NCI-H748 (cell line): ENCODE measurements at regions not wholly inside any gene's neighbourhood (a gene's known extent, or its start where the extent isn't known, plus 50 kb on each side); places are given as distances from the start of the nearest gene placed in this dataset.
A peak's percentile ranks its signal among the peaks of the same experiment; 100 is the strongest.
"Not testable (repeated sequence)": the region's sequence is repeated elsewhere in the genome, so short reads cannot be mapped to it uniquely, and the experiment has no call there.

Experiments
- DNase-seq: peaks from one replicate; lab custom pipeline; 2025; ENCODE audit not compliant: unreplicated experiment; lab: John Stamatoyannopoulos, UW

DNA sequence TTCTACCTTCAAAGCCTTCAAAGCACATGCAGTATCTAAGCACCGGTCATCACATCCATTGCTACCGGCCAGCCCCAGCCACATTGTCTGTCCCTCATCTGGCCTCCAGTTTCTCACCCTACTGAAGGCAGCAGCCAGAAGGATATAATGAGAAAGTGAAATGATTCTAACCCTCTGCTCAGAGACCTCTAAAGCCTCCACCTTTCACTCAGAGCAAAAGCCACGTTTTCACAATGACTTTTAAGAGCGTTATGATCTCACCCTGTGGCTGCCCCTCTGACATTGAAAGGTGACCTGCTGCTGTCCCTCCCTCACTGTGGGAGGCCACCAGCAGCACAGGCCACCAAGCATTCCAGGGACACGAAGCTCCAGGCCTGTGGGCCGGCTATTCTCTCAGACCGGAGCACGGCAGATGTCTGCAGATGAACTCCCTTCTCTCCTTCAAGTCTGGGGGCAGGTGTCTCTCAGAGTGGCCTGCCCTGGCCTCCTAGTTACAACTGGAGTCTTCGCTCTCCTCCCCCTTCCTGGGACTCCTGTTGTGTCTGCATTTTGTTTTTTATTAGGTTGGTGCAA, 94.9 kb upstream of the EEPD1 start:
- no peak for DNase-seq

DNA sequence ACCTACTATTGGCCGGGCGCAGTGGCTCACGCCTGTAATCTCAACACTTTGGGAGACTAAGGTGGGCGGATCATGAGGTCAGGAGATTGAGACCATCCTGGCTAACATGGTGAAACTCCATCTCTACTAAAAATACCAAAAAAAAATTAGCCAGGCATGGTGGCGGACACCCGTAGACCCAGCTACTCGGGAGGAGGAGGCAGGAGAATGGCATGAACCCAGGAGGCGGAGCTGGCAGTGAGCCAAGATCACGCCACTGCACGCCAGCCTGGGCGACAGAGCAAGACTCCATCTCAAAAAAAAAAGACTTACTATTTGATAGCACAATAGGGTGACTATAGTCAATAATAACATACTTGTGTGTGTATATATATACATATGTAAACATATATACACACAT, 92.7 kb upstream of the EEPD1 start:
- not testable (repeated sequence) for DNase-seq

DNA sequence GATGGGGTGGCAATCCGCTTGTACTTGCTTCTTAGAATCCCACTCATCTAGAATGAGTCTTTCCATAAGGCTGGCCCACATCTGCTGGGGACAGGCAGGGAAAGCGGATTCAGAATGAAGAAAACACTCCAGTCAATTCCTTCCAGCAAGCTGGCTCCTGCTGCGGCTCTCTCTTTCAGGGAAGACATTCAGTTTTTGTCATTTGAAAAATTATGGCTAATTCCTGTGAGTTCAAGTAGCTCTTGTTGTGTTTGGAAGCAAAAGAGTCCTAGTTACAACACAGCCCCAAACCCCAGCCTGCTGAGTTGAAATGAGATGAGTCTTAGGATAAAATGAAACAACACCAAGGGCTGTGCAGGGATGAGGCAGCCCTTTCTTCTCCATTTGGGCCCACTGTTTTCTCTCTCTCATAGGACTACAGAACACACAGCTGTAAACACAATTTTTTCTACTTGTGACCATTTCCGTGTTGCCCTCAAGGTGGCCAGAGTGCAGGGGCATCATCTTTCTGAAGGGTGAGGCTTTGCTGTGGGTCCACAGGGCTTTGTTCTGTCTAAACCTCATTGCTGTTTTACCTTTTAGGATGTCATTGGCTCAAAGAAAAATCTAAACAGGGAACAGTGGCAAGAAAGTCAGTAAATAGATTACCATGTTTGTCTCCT, 90.8 kb upstream of the EEPD1 start:
- DNase-seq, result no peak

DNA sequence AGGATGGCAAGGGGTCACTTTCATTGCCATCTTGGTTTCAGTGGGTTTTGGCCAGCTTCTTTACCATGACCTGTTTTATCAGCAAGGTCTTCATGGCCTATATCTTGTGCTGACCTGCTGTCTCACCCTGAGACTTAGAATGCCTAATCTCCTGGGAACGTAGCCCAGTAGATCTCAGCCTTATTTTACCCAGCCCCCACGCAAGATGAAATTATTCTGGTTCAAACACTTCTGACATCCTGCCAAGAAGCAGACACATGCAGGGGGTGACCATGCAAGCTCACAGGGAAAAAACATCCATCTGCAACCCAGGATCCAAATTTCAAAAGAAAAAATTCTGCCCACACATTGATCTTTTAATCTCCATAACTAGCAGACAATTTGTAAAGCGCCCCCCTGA, 88.4 kb upstream of the EEPD1 start:
- no peak for DNase-seq

DNA sequence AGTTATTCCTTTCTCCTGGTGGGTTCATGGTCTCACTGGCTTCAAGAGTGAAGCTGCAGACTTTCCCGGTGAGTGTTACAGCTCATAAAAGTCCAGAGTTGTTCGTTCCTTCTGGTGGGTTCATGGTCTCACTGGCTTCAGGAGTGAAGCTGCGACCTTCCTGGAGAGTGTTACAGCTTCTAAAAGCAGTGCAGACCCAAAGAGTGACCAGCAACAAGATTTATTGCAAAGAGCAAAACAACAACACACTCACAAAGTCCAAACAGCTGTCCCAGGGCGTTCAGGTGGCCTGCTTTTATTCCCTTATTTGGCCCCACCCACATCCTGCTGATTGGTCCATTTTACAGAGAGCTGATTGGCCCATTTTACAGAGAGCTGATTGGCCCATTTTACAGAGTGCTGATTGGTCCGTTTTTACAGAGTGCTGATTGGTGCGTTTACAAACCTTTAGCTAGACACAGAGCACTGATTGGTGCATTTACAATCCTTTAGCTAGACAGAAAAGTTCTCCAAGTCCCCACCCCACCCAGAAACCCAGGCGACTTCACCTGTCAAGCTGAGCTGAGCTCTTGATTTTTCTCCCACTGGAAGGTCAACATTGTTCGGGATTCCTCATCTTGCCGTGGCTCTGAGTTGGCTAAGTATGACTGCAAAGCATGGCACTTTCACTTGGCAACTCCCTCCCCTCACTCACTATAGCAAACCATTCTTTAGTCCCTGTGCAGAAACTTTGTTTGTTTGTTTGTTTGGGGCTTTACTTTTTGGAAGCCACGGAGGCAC, 87.3 kb upstream of the EEPD1 start:
- not testable (repeated sequence) for DNase-seq

DNA sequence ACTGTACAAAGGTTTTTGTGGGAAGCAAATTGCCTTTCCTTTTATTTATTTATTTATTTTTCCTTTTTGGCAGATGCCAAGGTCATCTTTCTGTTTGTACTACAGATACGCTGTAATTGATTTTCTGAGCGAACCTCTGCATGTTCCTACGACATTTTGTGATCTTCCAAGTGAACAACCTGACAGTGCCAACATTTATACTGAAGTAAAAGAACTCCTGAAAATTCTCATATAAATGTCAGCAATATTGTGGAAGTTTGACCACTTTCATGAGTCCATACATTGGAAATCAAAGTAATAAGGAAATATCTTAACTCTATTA, 86.8 kb upstream of the EEPD1 start:
- DNase-seq, result no peak

DNA sequence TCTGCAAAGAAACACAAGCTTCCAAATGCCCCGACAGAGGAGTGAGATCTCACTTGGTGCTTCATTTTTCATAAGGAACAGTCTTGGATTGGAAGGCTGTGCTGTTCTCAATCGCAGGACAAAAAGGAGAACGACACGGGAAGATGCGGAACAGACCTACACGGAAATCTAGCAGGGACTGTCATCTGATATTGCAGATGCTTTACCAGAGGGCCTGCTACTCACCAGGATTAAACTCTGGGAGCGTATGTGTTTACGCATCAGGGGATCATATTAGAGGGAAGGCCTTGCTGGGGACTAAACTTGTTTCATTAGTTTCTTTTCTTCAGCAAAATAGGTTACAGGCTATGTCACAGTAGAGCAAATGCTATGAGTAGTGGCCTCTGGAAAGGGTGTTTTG, 82.8 kb upstream of the EEPD1 start:
- DNase-seq, result no peak

DNA sequence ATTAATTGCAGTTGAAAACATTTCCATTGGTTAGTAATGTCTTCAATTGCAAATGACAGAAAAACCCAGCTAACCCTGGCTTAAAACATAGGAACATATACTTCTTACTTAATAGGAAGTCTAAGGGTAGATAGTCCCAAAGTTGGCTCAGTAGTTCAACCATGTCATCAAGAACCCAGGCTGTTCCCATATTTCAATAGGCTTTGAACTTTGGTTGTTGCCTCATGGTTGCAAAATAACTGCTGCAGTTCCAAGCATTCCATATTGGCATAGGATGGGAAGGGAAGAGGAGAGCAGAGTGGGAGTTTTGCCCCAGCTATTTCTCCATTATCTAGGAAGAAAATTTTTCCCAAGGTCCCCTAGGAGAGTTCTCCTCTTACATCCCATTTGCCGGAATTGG, 81.4 kb upstream of the EEPD1 start:
- no peak for DNase-seq

DNA sequence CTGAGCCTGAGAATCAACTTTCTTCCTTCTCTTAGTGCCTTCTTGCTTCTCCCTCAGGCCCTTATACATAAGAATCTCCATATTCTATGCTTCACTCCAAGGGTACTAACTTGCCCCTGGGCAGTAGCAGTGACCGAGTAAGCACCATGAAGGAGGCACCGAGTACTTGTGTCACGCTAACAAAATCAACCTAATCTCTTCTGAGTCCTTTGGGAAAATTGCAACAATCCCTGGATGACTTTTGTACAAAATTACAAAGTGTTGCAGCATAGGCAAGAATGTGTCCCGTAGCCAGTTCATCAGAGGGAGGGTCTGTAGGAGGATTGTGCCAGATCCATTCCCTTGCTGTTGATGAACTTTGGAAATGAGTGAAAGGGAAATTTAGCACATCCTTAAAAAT, 80.4 kb upstream of the EEPD1 start:
- DNase-seq, result no peak

DNA sequence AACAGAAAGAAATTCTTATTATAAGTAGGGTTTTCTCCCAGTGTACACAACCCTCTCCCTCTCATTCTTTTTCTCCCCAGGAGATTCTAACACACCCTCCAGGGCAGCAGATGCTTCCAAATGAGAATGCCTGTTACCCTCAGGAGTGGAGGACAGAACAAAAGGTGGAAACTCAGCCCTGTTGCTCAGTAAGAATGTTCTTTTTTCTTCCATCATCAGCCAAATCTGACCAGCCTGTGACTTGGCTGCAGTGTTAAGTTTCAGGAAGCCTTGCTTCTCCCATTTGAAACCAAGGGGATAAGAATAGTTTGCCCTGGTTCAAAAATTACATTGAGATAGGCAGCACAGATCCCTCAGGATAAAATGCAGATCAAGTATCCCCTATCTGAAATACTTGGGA, 77.5 kb upstream of the EEPD1 start:
- DNase-seq, result peak; percentile 12

DNA sequence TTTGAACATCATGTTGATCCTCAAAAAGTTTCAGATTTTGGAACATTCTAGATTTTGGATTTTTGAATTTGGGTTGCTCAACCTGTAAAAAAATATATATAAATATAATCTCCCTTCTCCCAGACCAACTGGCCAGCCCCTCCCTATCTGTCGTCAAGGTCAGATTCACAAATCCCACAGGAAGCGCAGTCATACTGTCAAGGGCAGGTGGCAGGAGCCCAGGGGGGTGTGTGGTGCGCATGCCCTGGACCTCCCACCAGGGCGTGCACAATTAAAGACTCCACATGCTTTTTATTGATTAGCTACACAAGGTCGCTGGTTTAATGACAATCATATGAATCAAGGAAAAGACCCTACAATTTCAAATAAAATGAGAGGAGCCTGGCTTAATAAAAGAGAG, 77.0 kb upstream of the EEPD1 start:
- peak; percentile 58 for DNase-seq

DNA sequence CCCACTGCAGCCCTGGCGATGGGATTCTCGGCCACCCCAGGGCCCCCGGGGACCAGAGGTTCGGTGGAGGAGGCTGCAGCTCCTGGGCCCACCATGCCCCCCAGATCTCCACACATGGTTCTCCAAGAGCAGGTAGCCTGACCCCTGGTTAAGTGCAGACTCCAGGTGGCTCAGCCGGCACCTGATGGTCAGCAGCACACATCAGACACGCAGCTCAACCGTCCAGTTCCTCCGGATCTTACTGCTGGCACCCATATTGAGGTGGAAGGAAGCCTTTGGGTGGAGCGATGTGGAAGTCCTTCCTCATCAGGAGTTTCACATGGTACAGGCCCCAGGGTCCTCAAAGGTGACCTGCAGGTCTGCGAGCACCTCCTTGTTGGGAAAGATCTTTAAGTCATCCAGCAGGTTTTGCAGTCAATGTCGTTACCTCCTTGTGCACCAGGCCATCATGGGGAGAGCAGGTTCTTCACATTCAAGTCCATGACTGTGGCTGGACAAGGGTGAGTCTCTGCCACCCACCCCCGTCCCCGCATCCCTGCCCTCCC, 74.2 kb upstream of the EEPD1 start:
- no peak for DNase-seq

DNA sequence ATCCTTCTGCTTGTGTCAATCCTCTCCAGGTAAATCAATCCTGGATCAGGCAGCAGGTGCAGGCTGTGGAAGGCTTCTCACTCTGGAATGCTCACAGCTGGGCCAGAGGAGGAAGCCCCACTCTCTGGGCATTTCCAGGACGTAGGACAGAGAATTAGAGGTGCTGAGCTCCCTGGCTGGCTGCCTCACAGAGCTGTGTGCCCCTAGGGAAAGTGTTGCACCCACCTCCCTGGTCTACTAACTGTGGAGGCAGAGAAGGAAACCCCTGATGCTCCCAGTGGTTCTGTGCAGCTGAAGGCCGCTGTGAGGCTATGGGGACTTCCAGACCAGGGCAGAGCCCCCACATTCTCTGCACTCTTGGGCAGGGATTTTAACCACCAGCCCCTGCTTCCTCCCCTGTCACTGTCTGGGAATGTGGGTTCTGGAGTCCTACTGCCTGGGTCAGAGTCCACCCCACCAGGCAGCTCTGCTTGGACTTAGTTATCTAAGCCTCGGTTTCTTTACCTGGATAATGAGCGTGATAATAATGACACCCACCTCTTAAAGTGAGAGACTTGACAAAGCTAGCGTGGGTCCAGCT, 73.5 kb upstream of the EEPD1 start:
- DNase-seq, result no peak

DNA sequence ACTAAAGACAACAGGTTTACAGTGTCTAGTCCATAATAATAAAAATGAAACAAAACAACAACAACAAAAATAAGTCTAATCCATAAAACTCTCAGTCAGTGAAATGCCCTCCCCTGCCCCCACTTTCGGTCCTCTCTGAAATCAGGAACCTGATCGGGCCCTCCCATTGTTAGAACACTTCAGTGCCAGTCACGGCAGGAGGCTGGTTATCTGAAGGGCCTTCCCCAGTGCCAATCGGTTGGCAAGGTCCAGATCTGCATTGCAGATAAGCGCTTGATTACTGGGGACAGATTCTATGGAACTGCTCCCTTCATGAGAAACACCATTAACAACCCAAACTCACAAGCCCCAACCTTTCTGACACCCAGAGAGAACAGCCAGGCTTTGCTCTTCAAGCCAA, 72.2 kb upstream of the EEPD1 start:
- no peak for DNase-seq

DNA sequence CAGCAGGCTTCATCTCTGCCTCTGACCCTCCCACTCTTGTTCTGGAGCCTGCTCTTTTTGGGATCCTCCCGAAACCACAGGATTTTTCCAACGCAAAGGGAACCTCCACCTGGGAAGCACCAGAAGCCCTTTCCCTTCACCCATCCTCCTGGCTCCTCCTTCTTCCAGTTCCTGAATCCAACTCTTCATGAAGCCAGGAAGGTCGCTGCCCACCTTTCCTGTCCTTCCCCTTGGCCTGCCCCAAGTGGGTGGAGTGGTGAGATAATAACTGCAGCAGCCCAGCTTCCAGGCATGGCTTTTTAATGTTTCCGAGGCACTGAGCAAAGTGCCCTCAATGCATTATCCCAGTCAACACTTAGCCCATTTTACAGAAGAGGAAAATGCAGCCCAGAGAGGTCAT, 70.8 kb upstream of the EEPD1 start:
- DNase-seq, result no peak

DNA sequence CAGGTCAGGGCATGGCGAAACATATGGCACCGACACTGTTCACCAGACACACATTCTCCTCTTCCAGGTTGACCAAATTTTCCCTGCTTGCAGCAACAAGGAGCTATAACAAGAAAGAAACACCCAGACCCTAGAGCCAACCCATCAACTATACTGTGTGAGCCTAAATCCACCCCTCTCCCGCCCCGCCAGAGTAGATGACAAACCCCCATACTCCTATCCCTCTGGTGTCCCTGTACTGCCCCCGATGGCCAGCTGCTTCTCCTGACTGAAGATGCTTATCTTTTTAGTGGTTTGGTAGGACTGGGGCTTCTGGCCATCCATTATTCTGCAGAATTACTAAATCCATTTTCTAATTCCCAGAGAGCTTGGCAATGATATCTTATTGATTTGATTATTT, 70.1 kb upstream of the EEPD1 start:
- no peak for DNase-seq

DNA sequence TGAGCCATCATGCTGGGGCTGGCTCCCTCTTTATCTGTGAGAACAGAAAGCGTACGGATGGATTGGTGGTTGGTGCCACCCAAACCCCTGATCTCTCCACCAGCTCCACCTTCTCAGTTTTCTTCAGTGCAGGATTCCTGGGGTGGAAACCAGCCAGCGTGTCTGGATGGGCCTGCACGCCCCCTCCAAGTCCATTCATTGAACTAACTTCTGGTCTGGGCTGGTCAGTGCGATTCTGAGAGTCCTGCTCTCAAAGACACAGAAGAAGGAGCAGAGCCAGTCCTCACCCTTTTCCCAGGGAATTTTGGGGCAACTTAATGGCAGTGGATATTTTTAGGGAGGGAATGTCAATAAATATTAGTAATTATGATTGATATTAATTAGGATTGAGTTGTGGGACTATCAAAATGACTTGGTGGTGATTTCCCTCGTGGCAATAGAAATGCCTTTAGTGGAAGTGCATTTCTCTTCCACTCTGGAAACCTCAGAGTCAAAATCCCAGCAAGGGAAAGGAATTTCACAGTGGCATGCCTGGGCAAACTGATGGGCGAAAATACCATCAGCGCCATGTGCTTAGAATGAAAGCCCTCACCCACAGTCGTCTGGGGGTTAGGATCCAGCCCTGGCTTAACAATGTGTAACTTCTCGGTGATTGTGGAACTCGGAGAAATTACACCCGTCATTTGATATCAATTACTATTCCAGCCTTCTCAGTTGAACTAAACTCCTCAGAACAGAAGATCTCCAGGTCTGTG, 69.3 kb upstream of the EEPD1 start:
- no peak for DNase-seq

DNA sequence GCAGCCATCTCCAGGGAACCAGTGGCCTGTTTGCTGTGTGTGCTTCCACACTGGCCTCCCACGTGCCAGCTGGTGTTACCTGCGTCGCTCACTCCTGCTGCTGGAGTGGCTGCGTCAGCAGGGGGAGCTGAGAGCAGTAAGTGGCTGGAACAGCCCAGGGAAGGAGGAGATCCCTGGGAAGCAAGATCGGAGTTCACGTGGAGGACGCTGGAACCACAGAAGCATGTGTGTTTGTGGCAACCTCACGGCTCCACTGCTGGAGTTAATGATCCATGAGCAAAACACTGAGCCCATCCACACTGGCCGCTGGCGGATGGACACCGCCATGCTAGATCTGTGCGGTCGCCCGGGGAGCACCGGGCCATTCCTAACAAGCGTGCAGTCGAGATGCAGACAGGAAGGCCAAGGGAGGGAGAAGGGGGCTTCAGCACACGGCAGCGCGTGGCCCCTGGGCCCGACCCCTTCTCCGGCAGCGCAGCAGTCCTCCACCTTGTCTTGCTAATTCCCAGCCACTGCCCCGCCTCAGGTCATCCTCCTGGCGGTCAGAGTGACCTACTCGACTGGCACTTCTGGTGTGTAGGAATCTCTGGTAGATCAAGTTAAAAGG, 68.5 kb upstream of the EEPD1 start:
- peak; percentile 59 for DNase-seq

DNA sequence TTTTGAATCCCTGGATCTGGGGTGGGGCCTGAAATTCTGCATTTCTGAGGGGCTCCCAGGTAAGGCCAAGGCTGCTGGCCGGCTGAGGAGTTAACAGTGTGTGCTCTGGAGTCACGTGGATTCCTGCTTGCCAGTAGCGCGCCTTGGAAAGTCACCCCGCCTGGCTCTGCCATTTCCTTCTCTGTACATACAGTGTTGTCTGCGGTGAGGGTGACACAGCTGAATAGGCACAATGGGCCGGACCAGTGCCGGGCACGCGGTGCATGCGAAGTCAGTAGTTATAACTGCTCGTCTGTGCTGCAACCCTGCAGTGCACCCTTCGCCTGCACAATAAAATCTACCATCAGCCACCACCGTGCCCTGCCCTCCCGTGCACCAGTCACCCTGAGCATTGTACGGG, 68.0 kb upstream of the EEPD1 start:
- no peak for DNase-seq

DNA sequence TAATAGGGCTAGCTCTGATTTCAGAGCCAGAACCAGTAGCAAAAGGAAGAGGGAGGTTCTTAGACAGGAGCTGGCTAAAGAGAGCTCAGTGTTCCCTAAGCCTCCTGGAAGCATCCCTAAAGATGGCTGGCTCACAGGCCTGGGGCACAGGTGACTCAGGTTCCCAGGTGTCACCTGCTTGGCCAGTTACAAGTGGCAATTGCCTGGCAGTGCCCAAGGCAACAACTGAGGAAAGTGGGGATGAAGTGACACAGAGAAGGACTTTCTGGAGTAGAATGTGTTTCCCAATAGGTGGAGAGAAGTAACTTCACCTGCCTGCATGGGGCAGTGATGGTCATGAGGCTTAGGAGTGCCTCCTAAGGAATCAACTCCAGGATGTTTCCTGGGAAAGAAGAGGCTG, 66.5 kb upstream of the EEPD1 start:
- no peak for DNase-seq

DNA sequence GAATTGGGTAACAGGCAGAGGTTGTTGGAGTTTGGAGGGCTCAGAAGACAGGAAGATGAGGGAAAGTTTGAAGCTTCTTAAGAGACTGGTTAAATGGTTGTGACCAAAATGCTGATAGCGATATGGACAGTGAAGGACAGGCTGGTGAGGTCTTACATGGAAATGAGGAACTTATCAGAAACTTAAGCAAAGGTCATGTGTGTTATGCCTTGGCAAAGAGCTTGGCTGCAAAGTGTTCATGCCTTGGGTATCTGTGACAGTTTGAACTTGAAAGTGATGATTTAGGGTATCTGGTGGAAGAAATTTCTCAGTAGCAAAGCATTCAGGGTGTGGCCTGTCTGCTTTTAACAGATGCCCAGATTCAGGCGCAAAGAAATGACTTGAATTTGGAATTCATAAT, 64.5 kb upstream of the EEPD1 start:
- DNase-seq, result no peak
